HCT116 (cell line): ENCODE measurements at regions not wholly inside any gene's neighbourhood (a gene's known extent, or its start where the extent isn't known, plus 50 kb on each side); places are given as distances from the start of the nearest gene placed in this dataset.

Experiments
- ATAC-seq: fragments of 200-7000 bp; cut with Tn5 transposase; 2 replicates; pipeline ENCODE4 v1.9.1; 2020; ENCODE audit warnings: mild to moderate bottlenecking, moderate library complexity
- BruUV-seq: library from RNA; stranded (reverse); fragments of 400-500 nt; replicated peaks from 2 replicates; lab custom pipeline; 2021; lab: Mats Ljungman, UMichigan
- CTCF ChIA-PET: fragments of 300-600 bp; sonication (Branson Sonifier 250); formaldehyde crosslinking; loops from one replicate; lab custom pipeline; 2021; ENCODE audit warnings: antibody characterized with exemption; lab: Charles Lee
- POLR2A ChIA-PET: fragments of 300-600, 350-600 bp; sonication (Branson Sonifier 250); formaldehyde crosslinking; loops from one replicate; lab custom pipeline; 2021; ENCODE audit warnings: antibody characterized with exemption; lab: Charles Lee
- RAD21 ChIA-PET, 2 experiments: fragments of 300-600 bp; sonication (Branson Sonifier 250); formaldehyde crosslinking; loops; one replicate each; lab custom pipeline; 2023; ENCODE audit warnings: low total read pairs in 2 of 2; ENCODE audit not compliant: uncharacterized antibody in 2 of 2, unreplicated experiment in 2 of 2, low non-redundant PET in 1 of 2; lab: Charles Lee
- DNase-seq: peaks from one replicate; pipeline ENCODE4 v3.0.0-alpha.2; 2010; ENCODE audit warnings: low read depth, low spot score
- H2AFZ ChIP-seq: fragments of 200-600 bp; shearing (Covaris generic), sonication (generic); 2 replicates; pipeline ENCODE4 v1.6.1; 2017; ENCODE audit warnings: low read depth, mixed run types, mixed read lengths, antibody characterized with exemption, low read length; ENCODE audit not compliant: poor library complexity, severe bottlenecking
- H3K27ac ChIP-seq: 2 replicates; pipeline ENCODE4 v1.5.1; 2012; ENCODE audit warnings: low read depth, low read length
- H3K27me3 ChIP-seq: fragments of 200-600 bp; sonication (generic); 2 replicates; pipeline ENCODE4 v1.6.1; 2016; ENCODE audit warnings: mixed run types, low read length, mixed read lengths; ENCODE audit not compliant: insufficient read depth
- H3K36me3 ChIP-seq, 2 experiments: fragments of 200-500 bp in 1 of 2; fragments of 200-600 bp in 1 of 2; sonication (Bioruptor generic) in 1 of 2; sonication (generic) in 1 of 2; 2 replicates each; pipeline versions ENCODE4 v1.5.1 to v1.6.1; 2014 to 2016; ENCODE audit warnings: low read length in 2 of 2, inconsistent platforms in 1 of 2, mixed read lengths in 1 of 2, mixed run types in 1 of 2; ENCODE audit not compliant: insufficient read depth in 2 of 2, control insufficient read depth in 1 of 2
- H3K4me1 ChIP-seq, 2 experiments: fragments of 200-600 bp in 1 of 2; sonication (generic) in 1 of 2; 2 replicates each; pipeline versions ENCODE4 v1.5.1 to v1.6.1; 2012 to 2017; ENCODE audit warnings: low read length in 2 of 2, inconsistent platforms in 1 of 2, mild to moderate bottlenecking in 1 of 2, mixed read lengths in 1 of 2, mixed run types in 1 of 2, moderate library complexity in 1 of 2; ENCODE audit not compliant: insufficient read depth in 2 of 2, control insufficient read depth in 1 of 2
- H3K4me2 ChIP-seq: fragments of 200-600 bp; sonication (generic); 2 replicates; pipeline ENCODE4 v1.6.1; 2017; ENCODE audit warnings: mixed run types, low read length, mixed read lengths
- H3K4me3 ChIP-seq, 2 experiments: fragments of 200-600 bp in 1 of 2; sonication (generic) in 1 of 2; replicated peaks in 1 of 2; 2 replicates each; pipeline ENCODE4 v1.5.1; 2011 to 2016; ENCODE audit warnings: low read length in 2 of 2, control low read depth in 1 of 2, low read depth in 1 of 2, mild to moderate bottlenecking in 1 of 2, mixed read lengths in 1 of 2, mixed run types in 1 of 2
- H3K79me2 ChIP-seq: fragments of 200-600 bp; sonication (generic); 2 replicates; pipeline ENCODE4 v1.6.1; 2017; ENCODE audit warnings: mild to moderate bottlenecking, mixed run types, low read length, moderate library complexity, mixed read lengths; ENCODE audit not compliant: insufficient read depth
- H3K9ac ChIP-seq: fragments of 200-600 bp; sonication (generic); 2 replicates; pipeline ENCODE4 v1.6.1; 2016; ENCODE audit warnings: low read length, mixed read lengths
- H3K9me2 ChIP-seq: fragments of 200-600 bp; sonication (generic), shearing (Covaris generic); 2 replicates; pipeline ENCODE4 v1.6.1; 2017; ENCODE audit warnings: mixed run types, mild to moderate bottlenecking, moderate library complexity; ENCODE audit not compliant: insufficient read depth
- H3K9me3 ChIP-seq, 2 experiments: fragments of 200-500 bp in 1 of 2; fragments of 200-600 bp in 1 of 2; sonication (Bioruptor generic) in 1 of 2; sonication (generic) in 1 of 2; 2 replicates each; pipeline ENCODE4 v1.6.1; 2014 to 2017; ENCODE audit warnings: low read length in 2 of 2, mixed read lengths in 2 of 2, inconsistent platforms in 1 of 2, low read depth in 1 of 2, mild to moderate bottlenecking in 1 of 2, mixed run types in 1 of 2, moderate library complexity in 1 of 2; ENCODE audit not compliant: control insufficient read depth in 1 of 2, insufficient read depth in 1 of 2
- H4K20me1 ChIP-seq: fragments of 200-600 bp; sonication (generic), shearing (Covaris generic); 2 replicates; pipeline ENCODE4 v1.6.1; 2017; ENCODE audit warnings: mixed run types, mild to moderate bottlenecking, moderate library complexity; ENCODE audit not compliant: insufficient read depth
- CBX3 ChIP-seq: IDR thresholded peaks from 2 replicates; pipeline ENCODE4 v1.6.1; 2012; ENCODE audit warnings: low read depth
- CEBPB ChIP-seq: IDR thresholded peaks from 2 replicates; pipeline ENCODE4 v1.6.1; 2012; ENCODE audit warnings: low read depth
- CTCF ChIP-seq, 3 experiments: fragments of 200-600 bp in 1 of 3; sonication (generic) in 1 of 3; IDR thresholded peaks in 2 of 3; conservative IDR thresholded peaks in 1 of 3; 2 replicates each; pipeline ENCODE4 v1.5.1; 2012 to 2017; ENCODE audit warnings: low read depth in 2 of 3, low read length in 2 of 3, antibody characterized with exemption in 1 of 3, borderline replicate concordance in 1 of 3, control low read depth in 1 of 3, mild to moderate bottlenecking in 1 of 3, mixed read lengths in 1 of 3, mixed run types in 1 of 3, moderate library complexity in 1 of 3; ENCODE audit not compliant: insufficient read depth in 1 of 3
- EZH2 ChIP-seq: fragments of 200-600 bp; sonication (generic); IDR thresholded peaks from 2 replicates; pipeline ENCODE4 v1.6.1; 2017; ENCODE audit warnings: antibody characterized with exemption, mixed run types
- EZH2phosphoT487 ChIP-seq: fragments of 200-600 bp; IDR thresholded peaks from 2 replicates; pipeline ENCODE4 v1.6.1; 2018; ENCODE audit warnings: antibody characterized with exemption, borderline replicate concordance
- FOSL1 ChIP-seq: IDR thresholded peaks from 2 replicates; pipeline ENCODE4 v1.6.1; 2012; ENCODE audit warnings: low read depth
- MAX ChIP-seq: IDR thresholded peaks from 2 replicates; pipeline ENCODE4 v1.6.1; 2012
- POLR2A ChIP-seq: IDR thresholded peaks from 2 replicates; pipeline ENCODE4 v1.7.0; 2011; ENCODE audit warnings: borderline replicate concordance; ENCODE audit not compliant: insufficient read depth, insufficient read length; ENCODE audit errors: extremely low read depth
- POLR2AphosphoS5 ChIP-seq: IDR thresholded peaks from 2 replicates; pipeline ENCODE4 v1.6.1; 2011; ENCODE audit warnings: mild to moderate bottlenecking, low read depth, low read length, moderate library complexity
- SP1 ChIP-seq: IDR thresholded peaks from 2 replicates; pipeline ENCODE4 v1.6.1; 2012; ENCODE audit warnings: low read depth
- SRF ChIP-seq: IDR thresholded peaks from 2 replicates; pipeline ENCODE4 v1.6.1; 2012; ENCODE audit warnings: low read depth
- TCF7L2 ChIP-seq: IDR thresholded peaks from 2 replicates; pipeline ENCODE4 v1.7.0; 2011; ENCODE audit warnings: borderline replicate concordance, inconsistent platforms; ENCODE audit not compliant: insufficient read depth, insufficient read length; ENCODE audit errors: extremely low read depth
- ZNF274 ChIP-seq: fragments of 200-500 bp; sonication (Bioruptor generic); IDR thresholded peaks from 2 replicates; pipeline ENCODE4 v1.6.1; 2014; ENCODE audit warnings: mild to moderate bottlenecking, low read depth, low read length, inconsistent platforms
- intact Hi-C: fragments of 100-400 bp; cut with micrococcal nuclease; formaldehyde crosslinking; loops from 2 replicates; pipeline ENCODE4 v1.10.0; 2022

- TF ChIP-seq CTCF (IDR thresholded peaks at IDR 0.05 in 2 of 3, conservative IDR thresholded peaks at IDR 0.05 in 1 of 3; ENCODE audit: borderline replicate concordance in 1 of 3, insufficient read depth in 1 of 3, low read depth in 2 of 3, low read length in 2 of 3): peak in 2 of 3 experiments; percentile 42 to 44; a peak in 4 of 6 replicates
- TF ChIP-seq POLR2AphosphoS5: no peak
- H3K4me1 ChIP-seq: no peaks in the 10 kb centered on the region
- no peaks in the 10 kb centered on the region for H3K79me2 ChIP-seq
- intact Hi-C loops: no loop called here
- H3K36me3 ChIP-seq: no peaks in the 10 kb centered on the region
- no peak overlapping the region for H3K9ac ChIP-seq
- ATAC-seq (peak; percentile 84), DNase-seq (no peak)
- no peak overlapping the region for H3K4me2 ChIP-seq
- no peak overlapping the region for H2AFZ ChIP-seq
- BruUV-seq: no TSS peak
- H3K27me3 ChIP-seq: no peaks in the 10 kb centered on the region
- no peaks in the 10 kb centered on the region for H4K20me1 ChIP-seq
- no peak overlapping the region for H3K27ac ChIP-seq
- RAD21 ChIA-PET: no interaction called here
- no peaks in the 10 kb centered on the region for H3K9me3 ChIP-seq
- no peaks in the 10 kb centered on the region for H3K9me2 ChIP-seq
- CTCF ChIA-PET: no interaction called here
- H3K4me3 ChIP-seq: no peak overlapping the region
- POLR2A ChIA-PET: no interaction called here
Observed at GRCh38 chr13:60260440-60260839, 96.7 kb upstream of the DIAPH3 start.

GRCh38 chr13:60261432-60262351, 98.0 kb upstream of the DIAPH3 start:
- Histone ChIP-seq H3K4me1 (no peaks in the 10 kb centered on the region), H3K27ac (no peak overlapping the region), H3K79me2 (no peaks in the 10 kb centered on the region), H3K4me2 (no peak overlapping the region), H3K9ac (no peak overlapping the region), H3K27me3 (no peaks in the 10 kb centered on the region), H3K4me3 (no peak overlapping the region), H3K9me2 (no peaks in the 10 kb centered on the region), H4K20me1 (no peaks in the 10 kb centered on the region), H3K36me3 (no peaks in the 10 kb centered on the region), H2AFZ (no peak overlapping the region), H3K9me3 (no peaks in the 10 kb centered on the region)
- ChIA-PET POLR2A (no interaction called here), CTCF (no interaction called here), RAD21 (interaction anchor here in 1 of 2 experiments (0.6 kb wide), 1 partner anchor 19 kb away, joined by 3 read pairs; no protein-coding TSS in a partner anchor)
- BruUV-seq: no TSS peak
- no peak for TF ChIP-seq EZH2
- TF ChIP-seq EZH2phosphoT487: no peak
- TF ChIP-seq SP1: no peak
- no peak for TF ChIP-seq TCF7L2
- TF ChIP-seq CEBPB: no peak
- TF ChIP-seq POLR2A: no peak
- TF ChIP-seq SRF: no peak
- TF ChIP-seq CBX3: no peak
- no peak for TF ChIP-seq FOSL1
- TF ChIP-seq CTCF (IDR thresholded peaks at IDR 0.05 in 2 of 3, conservative IDR thresholded peaks at IDR 0.05 in 1 of 3; ENCODE audit: borderline replicate concordance in 1 of 3, insufficient read depth in 1 of 3, low read depth in 2 of 3, low read length in 2 of 3): no peak
- no peak for TF ChIP-seq ZNF274
- TF ChIP-seq MAX: no peak
- intact Hi-C loops: no loop called here
- no peak for DNase-seq
- ATAC-seq: no peak
